Lower lobe of right lung (tissue), 2 donors: ENCODE measurements at regions not wholly inside any gene's neighbourhood (a gene's known extent, or its start where the extent isn't known, plus 50 kb on each side); places are given as distances from the start of the nearest gene placed in this dataset.

ENCODE experiments used
- ATAC-seq, 2 donors: fragments of 200-7000 bp; cut with Tn5 transposase; one replicate each; pipeline ENCODE4 v1.9.1; 2020 to 2022; ENCODE audit warnings: mild to moderate bottlenecking in 2 of 2, moderate library complexity in 2 of 2
- DNase-seq: peaks from one replicate; pipeline ENCODE4 v3.0.0-alpha.2; 2020
- H3K27ac ChIP-seq: fragments of 200-600 bp; one replicate; pipeline ENCODE4 v1.8.0; 2022
- H3K27me3 ChIP-seq: fragments of 200-600 bp; one replicate; pipeline ENCODE4 v1.8.0; 2022; ENCODE audit warnings: low read depth
- H3K36me3 ChIP-seq: fragments of 200-600 bp; one replicate; pipeline ENCODE4 v1.8.0; 2022; ENCODE audit warnings: mild to moderate bottlenecking
- H3K4me1 ChIP-seq: fragments of 200-600 bp; one replicate; pipeline ENCODE4 v1.8.0; 2022
- H3K4me3 ChIP-seq: fragments of 200-600 bp; one replicate; pipeline ENCODE4 v1.8.0; 2022; ENCODE audit warnings: mild to moderate bottlenecking
- H3K9me3 ChIP-seq: fragments of 200-600 bp; one replicate; pipeline ENCODE4 v1.8.0; 2022
- CTCF ChIP-seq: fragments of 200-600 bp; IDR thresholded peaks from one replicate; pipeline ENCODE4 v1.8.0; 2022; ENCODE audit warnings: antibody characterized with exemption, mild to moderate bottlenecking
- intact Hi-C: fragments of 100-400 bp; cut with DNase I; formaldehyde crosslinking; loops from one replicate; pipeline ENCODE4 v1.11.0; 2022
- donor health status: DM: no; HTN: yes; CAD: no; lungs with severe emphysema.

- H3K27me3 ChIP-seq: no peaks in the 10 kb centered on the region
- TF ChIP-seq CTCF: no peak
- no peaks in the 10 kb centered on the region for H3K4me1 ChIP-seq
- no peak overlapping the region for H3K4me3 ChIP-seq
- H3K27ac ChIP-seq: no peak overlapping the region
- H3K36me3 ChIP-seq: no peaks in the 10 kb centered on the region
- intact Hi-C loops: no loop called here
- DNase-seq: no peak
- no peaks in the 10 kb centered on the region for H3K9me3 ChIP-seq
- ATAC-seq: no peak
Measured at GRCh38 chr14:29360656-29361055, 567.0 kb downstream of the PRKD1 start.

- no peak overlapping the region for H3K27ac ChIP-seq
- no peak overlapping the region for H3K4me3 ChIP-seq
- ATAC-seq (no peak), DNase-seq (no peak)
- no peaks in the 10 kb centered on the region for H3K9me3 ChIP-seq
- intact Hi-C loops: no loop called here
- no peaks in the 10 kb centered on the region for H3K4me1 ChIP-seq
- H3K36me3 ChIP-seq: no peaks in the 10 kb centered on the region
- TF ChIP-seq CTCF: no peak
- no peaks in the 10 kb centered on the region for H3K27me3 ChIP-seq
Measured at GRCh38 chr14:29370024-29370423, 557.6 kb downstream of the PRKD1 start.

GRCh38 chr14:29376237-29376636 lies 551.4 kb downstream of the PRKD1 start:
- no peak overlapping the region for H3K4me3 ChIP-seq
- intact Hi-C loops: loop anchor here (5.0 kb wide), 1 partner anchor 89 kb away; no protein-coding TSS in a partner anchor
- ATAC-seq (no peak), DNase-seq (no peak)
- H3K9me3 ChIP-seq: no peaks in the 10 kb centered on the region
- no peak for TF ChIP-seq CTCF
- H3K27ac ChIP-seq: no peak overlapping the region
- H3K36me3 ChIP-seq: no peaks in the 10 kb centered on the region
- no peaks in the 10 kb centered on the region for H3K27me3 ChIP-seq
- no peaks in the 10 kb centered on the region for H3K4me1 ChIP-seq

- Histone ChIP-seq H3K27ac (no peak overlapping the region), H3K4me1 (no peaks in the 10 kb centered on the region), H3K9me3 (no peaks in the 10 kb centered on the region), H3K27me3 (no peaks in the 10 kb centered on the region), H3K36me3 (no peaks in the 10 kb centered on the region), H3K4me3 (no peak overlapping the region)
- TF ChIP-seq CTCF: no peak
- intact Hi-C loops: no loop called here
- ATAC-seq: no peak
- DNase-seq: no peak
Measured at GRCh38 chr14:29380826-29381225, 546.8 kb downstream of the PRKD1 start.

GRCh38 chr14:29388571-29388970 lies 539.1 kb downstream of the PRKD1 start:
- Histone ChIP-seq H3K27ac (no peak overlapping the region), H3K9me3 (no peaks in the 10 kb centered on the region), H3K4me3 (no peak overlapping the region), H3K4me1 (no peaks in the 10 kb centered on the region), H3K27me3 (no peaks in the 10 kb centered on the region), H3K36me3 (no peaks in the 10 kb centered on the region)
- DNase-seq (no peak), ATAC-seq (no peak)
- no peak for TF ChIP-seq CTCF
- intact Hi-C loops: no loop called here
